Astrocyte (in vitro differentiated cells and primary cell): ENCODE measurements at regions not wholly inside any gene's neighbourhood (a gene's known extent, or its start where the extent isn't known, plus 50 kb on each side); places are given as distances from the start of the nearest gene placed in this dataset.

Experiments
- EZH2 ChIP-seq: IDR thresholded peaks from 2 replicates; pipeline ENCODE4 v1.6.1; 2012; ENCODE audit warnings: mild to moderate bottlenecking, low read length, inconsistent platforms; ENCODE audit not compliant: insufficient read depth
- TF ChIP-seq, protein P1 (sequence below): IDR thresholded peaks from 2 replicates; pipeline ENCODE4 v1.5.1; 2011; ENCODE audit warnings: low read depth, mild to moderate bottlenecking, inconsistent platforms, low read length, moderate library complexity; ENCODE audit not compliant: insufficient read depth

DNA sequence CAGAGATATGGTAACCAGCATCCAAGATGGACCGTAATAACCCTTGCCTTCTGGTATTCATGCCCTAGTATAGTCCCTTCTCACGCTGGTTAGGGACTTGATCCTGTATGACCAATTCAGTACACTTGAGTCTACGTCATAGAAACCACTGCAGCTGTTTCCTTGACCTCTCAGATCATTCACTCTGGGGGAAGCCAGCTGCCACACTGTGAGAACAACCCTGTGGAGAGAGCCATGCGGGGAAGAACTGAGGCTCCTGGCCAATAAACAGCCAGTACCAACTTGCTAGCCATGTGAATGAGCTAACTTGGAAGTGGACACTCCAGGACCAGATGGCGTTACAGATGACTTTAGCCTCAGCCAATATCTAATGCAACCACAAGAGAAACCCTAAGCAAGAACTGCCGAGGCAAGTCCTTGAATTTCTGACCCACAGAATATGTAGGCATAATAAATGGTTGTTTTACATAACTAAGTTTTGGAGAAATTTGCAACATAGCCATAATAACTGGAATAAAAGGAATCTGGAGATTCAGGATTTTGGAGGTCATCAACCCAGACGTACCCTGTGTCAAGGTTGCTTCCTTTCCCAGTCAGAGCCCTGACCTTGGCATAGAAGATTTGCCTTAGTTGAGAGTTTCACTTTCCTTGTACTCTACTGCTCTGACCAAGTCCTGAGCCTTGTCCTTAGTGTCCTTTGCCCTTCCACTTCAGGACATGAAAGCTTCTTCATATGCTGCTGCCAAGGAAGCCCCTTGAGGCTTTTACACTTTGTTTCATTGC is 87.3 kb upstream of the ZNF81 start:
- TF ChIP-seq, protein P1, sequence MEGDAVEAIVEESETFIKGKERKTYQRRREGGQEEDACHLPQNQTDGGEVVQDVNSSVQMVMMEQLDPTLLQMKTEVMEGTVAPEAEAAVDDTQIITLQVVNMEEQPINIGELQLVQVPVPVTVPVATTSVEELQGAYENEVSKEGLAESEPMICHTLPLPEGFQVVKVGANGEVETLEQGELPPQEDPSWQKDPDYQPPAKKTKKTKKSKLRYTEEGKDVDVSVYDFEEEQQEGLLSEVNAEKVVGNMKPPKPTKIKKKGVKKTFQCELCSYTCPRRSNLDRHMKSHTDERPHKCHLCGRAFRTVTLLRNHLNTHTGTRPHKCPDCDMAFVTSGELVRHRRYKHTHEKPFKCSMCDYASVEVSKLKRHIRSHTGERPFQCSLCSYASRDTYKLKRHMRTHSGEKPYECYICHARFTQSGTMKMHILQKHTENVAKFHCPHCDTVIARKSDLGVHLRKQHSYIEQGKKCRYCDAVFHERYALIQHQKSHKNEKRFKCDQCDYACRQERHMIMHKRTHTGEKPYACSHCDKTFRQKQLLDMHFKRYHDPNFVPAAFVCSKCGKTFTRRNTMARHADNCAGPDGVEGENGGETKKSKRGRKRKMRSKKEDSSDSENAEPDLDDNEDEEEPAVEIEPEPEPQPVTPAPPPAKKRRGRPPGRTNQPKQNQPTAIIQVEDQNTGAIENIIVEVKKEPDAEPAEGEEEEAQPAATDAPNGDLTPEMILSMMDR = no peak
- TF ChIP-seq EZH2 = no peak
